ENCODE measurements at regions not wholly inside any gene's neighbourhood (a gene's known extent, or its start where the extent isn't known, plus 50 kb on each side); places are given as distances from the start of the nearest gene placed in this dataset.

GRCh38 chr1:63049135-63049534, 265.2 kb downstream of the ATG4C start:
- Mint-ChIP-seq H3K4me1 (peaks cover under 1% of the 10 kb centered on the region), H3K36me3 (ENCODE audit: low read depth) (no peaks in the 10 kb centered on the region)
- no peak overlapping the region for H3K4me3 ChIP-seq (ENCODE audit: low read length)

GRCh38 chr1:63051356-63051755, 267.4 kb downstream of the ATG4C start:
- no peak overlapping the region for H3K4me3 Mint-ChIP-seq
- no peak overlapping the region for H3K27ac ChIP-seq (ENCODE audit: low read depth, low read length)
- H3K9me3 ChIP-seq (ENCODE audit: control insufficient read depth, low read length): no peaks in the 10 kb centered on the region
- H3K4me3 ChIP-seq (ENCODE audit: low read length): no peak overlapping the region
- no peaks in the 10 kb centered on the region for H3K9me3 Mint-ChIP-seq
- H3K27me3 Mint-ChIP-seq (ENCODE audit: insufficient read depth): no peaks in the 10 kb centered on the region
- H3K9ac ChIP-seq (ENCODE audit: extremely low read depth, low read length, poor library complexity, severe bottlenecking): no peak overlapping the region
- no peak overlapping the region for H3K27ac Mint-ChIP-seq
- no peaks in the 10 kb centered on the region for H3K36me3 Mint-ChIP-seq (ENCODE audit: low read depth)
- DNase-seq: no peak
- peaks cover 3% of the 10 kb centered on the region for H3K4me1 Mint-ChIP-seq
- H3K4me1 ChIP-seq (ENCODE audit: control insufficient read depth, insufficient read depth, low read length): no peaks in the 10 kb centered on the region
- no peaks in the 10 kb centered on the region for H3K27me3 ChIP-seq (ENCODE audit: control insufficient read depth, insufficient read depth, low read length, poor library complexity, severe bottlenecking)
- no peaks in the 10 kb centered on the region for H3K36me3 ChIP-seq (ENCODE audit: control insufficient read depth, insufficient read depth, low read length)
- WGBS, 2 experiments (ENCODE audit: insufficient coverage in 1 of 2, insufficient read length in 1 of 2): 90 to 91% methylated on average over 5 of the region's 5 CpGs
- TF ChIP-seq CTCF (conservative IDR thresholded peaks at IDR 0.05): no peak

More at GRCh38 chr1:63049135-63049534, 265.2 kb downstream of the ATG4C start:
- Mint-ChIP-seq H3K9me3 (no peaks in the 10 kb centered on the region), H3K27me3 (ENCODE audit: insufficient read depth) (no peaks in the 10 kb centered on the region), H3K4me3 (no peak overlapping the region), H3K27ac (no peak overlapping the region)
- no peak overlapping the region for H3K27ac ChIP-seq (ENCODE audit: low read depth, low read length)
- no peaks in the 10 kb centered on the region for H3K9me3 ChIP-seq (ENCODE audit: control insufficient read depth, low read length)
- no peak for TF ChIP-seq CTCF (conservative IDR thresholded peaks at IDR 0.05)
- 76 to 89% methylated on average over 2 of the region's 2 CpGs for WGBS, 2 experiments (ENCODE audit: insufficient coverage in 1 of 2, insufficient read length in 1 of 2)
- H3K36me3 ChIP-seq (ENCODE audit: control insufficient read depth, insufficient read depth, low read length): no peaks in the 10 kb centered on the region
- no peak for DNase-seq
- no peaks in the 10 kb centered on the region for H3K27me3 ChIP-seq (ENCODE audit: control insufficient read depth, insufficient read depth, low read length, poor library complexity, severe bottlenecking)
- H3K4me1 ChIP-seq (ENCODE audit: control insufficient read depth, insufficient read depth, low read length): no peaks in the 10 kb centered on the region
- H3K9ac ChIP-seq (ENCODE audit: extremely low read depth, low read length, poor library complexity, severe bottlenecking): no peak overlapping the region

GRCh38 chr1:63051886-63052285, 268.0 kb downstream of the ATG4C start:
- Histone ChIP-seq H3K36me3 (ENCODE audit: control insufficient read depth, insufficient read depth, low read length) (no peaks in the 10 kb centered on the region), H3K9me3 (ENCODE audit: control insufficient read depth, low read length) (no peaks in the 10 kb centered on the region), H3K27me3 (ENCODE audit: control insufficient read depth, insufficient read depth, low read length, poor library complexity, severe bottlenecking) (no peaks in the 10 kb centered on the region), H3K4me3 (ENCODE audit: low read length) (no peak overlapping the region), H3K4me1 (ENCODE audit: control insufficient read depth, insufficient read depth, low read length) (no peaks in the 10 kb centered on the region), H3K27ac (ENCODE audit: low read depth, low read length) (no peak overlapping the region), H3K9ac (ENCODE audit: extremely low read depth, low read length, poor library complexity, severe bottlenecking) (no peak overlapping the region)
- TF ChIP-seq CTCF (conservative IDR thresholded peaks at IDR 0.05): no peak
- Mint-ChIP-seq H3K4me1 (peaks cover 3% of the 10 kb centered on the region), H3K36me3 (ENCODE audit: low read depth) (no peaks in the 10 kb centered on the region), H3K9me3 (no peaks in the 10 kb centered on the region), H3K27me3 (ENCODE audit: insufficient read depth) (no peaks in the 10 kb centered on the region), H3K27ac (no peak overlapping the region), H3K4me3 (no peak overlapping the region)
- DNase-seq: no peak
- WGBS, 2 experiments (ENCODE audit: insufficient coverage in 1 of 2, insufficient read length in 1 of 2): 87 to 92% methylated on average over 4 to 6 of the region's 6 CpGs
